Embryonic facial prominence (tissue), 1 donor: ENCODE measurements at regions not wholly inside any gene's neighbourhood (a gene's known extent, or its start where the extent isn't known, plus 50 kb on each side); places are given as distances from the start of the nearest gene placed in this dataset.

Source experiments
- DNase-seq: peaks from one replicate; pipeline ENCODE4 v3.0.0-alpha.2; 2016; ENCODE audit errors: extremely low spot score

DNA sequence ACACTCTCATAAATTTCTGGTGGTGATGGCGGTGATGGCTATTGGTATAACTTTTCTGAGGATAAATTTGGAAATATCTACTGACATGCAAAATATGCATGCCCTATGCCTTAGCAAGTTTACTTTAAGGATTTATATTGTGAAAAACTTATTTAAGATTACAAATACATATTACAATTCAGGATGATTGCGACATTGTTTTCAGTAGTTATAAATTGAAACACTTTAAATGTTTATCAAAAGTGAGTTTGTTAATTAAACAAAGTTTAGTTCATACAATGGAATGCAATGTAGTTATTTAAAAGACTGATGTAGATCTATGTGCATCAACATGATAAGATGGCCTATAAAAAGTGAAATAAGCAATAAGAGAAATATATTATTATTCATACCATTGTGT is 331.3 kb upstream of the NR5A2 start:
- no peak for DNase-seq

- no peak for DNase-seq
These were observed 329.3 kb upstream of the NR5A2 start for GRCh38 chr1:199698222-199698621.

DNA sequence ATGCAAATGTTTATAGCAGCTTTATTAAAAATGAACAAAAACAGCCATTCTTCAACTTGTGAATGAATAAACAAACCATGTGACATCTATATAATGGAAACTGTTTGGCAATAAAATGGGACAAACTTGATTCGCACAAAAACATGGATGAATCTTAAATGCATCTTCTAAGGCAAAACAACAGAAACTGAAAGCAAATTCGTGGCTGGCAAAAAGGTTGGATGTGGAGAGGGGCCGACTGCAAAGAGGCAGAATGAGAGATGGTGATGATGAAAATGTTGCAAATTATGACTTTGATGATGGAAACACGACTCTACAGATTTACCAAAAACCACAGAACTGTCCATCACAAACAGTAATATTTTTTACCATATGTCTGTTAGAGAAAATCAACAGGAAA is 327.0 kb upstream of the NR5A2 start:
- DNase-seq = no peak

DNA sequence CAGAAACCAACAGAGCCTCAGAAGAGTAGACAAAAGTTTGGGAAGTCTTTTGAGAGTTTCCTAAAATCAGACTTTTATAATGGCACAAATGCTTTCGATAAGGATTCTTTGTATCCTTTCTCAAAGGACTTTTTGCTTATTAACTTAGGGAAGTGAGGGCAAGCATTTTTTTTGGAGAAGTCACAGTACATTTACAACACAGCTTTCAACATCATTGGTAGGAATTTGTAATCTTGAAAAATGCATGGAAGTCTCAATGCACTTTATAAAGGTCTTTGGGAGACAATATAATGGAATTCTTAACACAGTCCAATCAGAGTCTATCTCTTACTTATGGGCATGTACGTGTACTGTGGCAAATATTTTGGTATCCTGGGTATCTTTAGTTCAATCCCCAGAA is 325.8 kb upstream of the NR5A2 start:
- no peak for DNase-seq

GRCh38 chr1:199704231-199704630 is 323.3 kb upstream of the NR5A2 start:
- no peak for DNase-seq

- no peak for DNase-seq
These were observed 321.7 kb upstream of the NR5A2 start for GRCh38 chr1:199705825-199706224.

GRCh38 chr1:199706826-199707606 is 320.5 kb upstream of the NR5A2 start:
- DNase-seq = no peak

- no peak for DNase-seq
These were observed 316.5 kb upstream of the NR5A2 start for GRCh38 chr1:199710974-199711373.

- DNase-seq = no peak
These were observed 310.8 kb upstream of the NR5A2 start for GRCh38 chr1:199716729-199717128.

GRCh38 chr1:199719156-199719842 is 308.2 kb upstream of the NR5A2 start:
- DNase-seq = no peak

DNA sequence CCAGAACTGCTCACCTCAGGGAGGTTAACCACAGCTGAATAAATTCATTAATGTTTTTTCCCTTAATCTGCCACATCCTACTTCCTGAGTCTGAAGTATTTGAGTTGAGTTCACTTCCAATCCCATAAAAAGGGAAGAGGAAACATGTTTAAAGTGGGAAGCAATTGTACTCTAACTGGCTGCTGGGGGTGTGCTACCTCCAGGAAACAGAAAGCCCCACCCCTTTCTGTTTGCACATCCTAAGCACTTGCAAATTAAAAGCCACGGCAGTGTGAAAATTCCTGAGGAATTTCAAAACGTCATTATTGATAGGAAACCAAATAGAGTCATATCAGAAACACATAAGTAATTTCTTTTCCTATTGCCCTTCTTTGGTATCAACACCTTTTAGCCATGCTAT is 307.0 kb upstream of the NR5A2 start:
- DNase-seq = no peak

GRCh38 chr1:199721001-199721400 is 306.5 kb upstream of the NR5A2 start:
- no peak for DNase-seq

GRCh38 chr1:199723250-199723956 is 304.1 kb upstream of the NR5A2 start:
- no peak for DNase-seq

- no peak for DNase-seq
These were observed 303.5 kb upstream of the NR5A2 start for GRCh38 chr1:199724049-199724448.

- no peak for DNase-seq
These were observed 302.4 kb upstream of the NR5A2 start for GRCh38 chr1:199725002-199725565.

DNA sequence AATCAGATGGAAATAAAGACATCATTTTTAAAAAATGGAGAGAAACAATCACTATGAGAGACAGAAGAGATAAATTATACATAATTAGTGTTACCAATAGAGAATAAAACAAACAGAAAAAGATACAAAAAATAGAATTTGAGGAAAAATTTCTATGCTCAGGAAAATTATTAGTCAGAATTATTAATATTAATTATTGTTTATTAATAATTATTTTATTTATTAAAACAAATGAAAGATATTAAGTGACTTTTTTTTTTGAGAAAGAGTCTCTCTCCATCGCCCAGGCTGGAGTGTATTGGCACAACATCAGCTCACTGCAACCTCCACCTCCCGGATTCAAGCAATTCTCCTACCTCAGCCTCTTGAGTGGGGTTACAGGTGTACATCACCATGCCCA is 299.8 kb upstream of the NR5A2 start:
- DNase-seq = no peak

GRCh38 chr1:199728345-199728744 is 299.2 kb upstream of the NR5A2 start:
- DNase-seq = no peak

- no peak for DNase-seq
These were observed 294.4 kb upstream of the NR5A2 start for GRCh38 chr1:199733125-199733524.

DNA sequence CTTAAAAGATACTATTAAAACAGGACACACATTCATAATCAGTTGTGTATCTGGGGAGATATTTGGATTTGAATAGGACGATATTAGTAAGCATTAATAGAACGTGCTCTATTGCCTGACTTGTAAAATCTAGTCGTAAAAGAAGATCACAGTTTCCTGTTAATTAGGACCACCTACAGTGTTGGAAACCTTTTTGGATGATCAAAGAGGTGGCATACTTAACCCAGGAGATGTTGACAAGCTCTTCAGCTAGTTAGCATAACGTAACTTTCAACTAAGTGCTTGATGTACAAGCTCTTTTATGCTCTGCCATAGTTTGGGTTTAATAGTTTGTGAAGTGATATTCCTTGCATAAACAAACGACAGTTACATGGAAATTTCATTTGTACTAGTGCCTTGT is 293.3 kb upstream of the NR5A2 start:
- no peak for DNase-seq

GRCh38 chr1:199735660-199736059 is 291.9 kb upstream of the NR5A2 start:
- DNase-seq = no peak

DNA sequence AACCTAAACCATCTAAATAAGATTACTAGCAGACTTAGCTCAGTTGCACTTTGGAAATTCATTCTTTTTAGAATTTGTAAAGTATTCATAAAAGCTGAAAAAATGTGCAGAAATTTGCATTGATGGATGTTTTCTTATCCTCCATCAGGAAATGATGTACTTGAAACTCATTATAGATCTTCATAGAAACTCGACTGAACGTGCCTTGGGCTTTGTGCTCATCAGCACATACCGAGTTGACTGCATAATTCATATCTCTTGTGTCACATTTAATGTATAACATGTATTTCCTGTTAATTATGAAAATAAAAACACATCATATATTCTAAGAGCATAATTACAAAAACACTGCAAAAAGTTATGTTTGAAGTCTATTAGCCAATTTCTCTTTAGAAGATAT is 290.9 kb upstream of the NR5A2 start:
- no peak for DNase-seq

DNA sequence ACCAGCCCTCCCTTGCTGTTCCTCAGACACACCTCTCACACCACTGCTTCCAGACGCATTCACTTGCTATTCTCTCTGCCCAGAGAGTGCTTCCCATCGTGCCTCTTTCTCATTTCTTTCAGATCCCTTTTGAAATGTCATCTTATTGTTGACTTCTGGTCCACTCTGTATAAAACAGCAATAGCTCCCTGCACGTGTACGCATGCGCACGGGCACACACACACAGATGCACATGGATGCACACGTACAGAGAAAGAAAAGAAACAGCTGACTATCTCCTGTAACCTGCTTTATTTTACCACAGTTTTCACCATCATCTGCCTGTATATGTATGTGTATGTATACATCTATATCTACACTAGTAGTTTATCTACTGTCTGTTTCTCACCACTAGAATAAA is 285.9 kb upstream of the NR5A2 start:
- DNase-seq = no peak

- no peak for DNase-seq
These were observed 285.0 kb upstream of the NR5A2 start for GRCh38 chr1:199742547-199742946.
